ENCODE measurements at regions not wholly inside any gene's neighbourhood (a gene's known extent, or its start where the extent isn't known, plus 50 kb on each side); places are given as distances from the start of the nearest gene placed in this dataset.
A peak's percentile ranks its signal among the peaks of the same experiment; 100 is the strongest.

DNA sequence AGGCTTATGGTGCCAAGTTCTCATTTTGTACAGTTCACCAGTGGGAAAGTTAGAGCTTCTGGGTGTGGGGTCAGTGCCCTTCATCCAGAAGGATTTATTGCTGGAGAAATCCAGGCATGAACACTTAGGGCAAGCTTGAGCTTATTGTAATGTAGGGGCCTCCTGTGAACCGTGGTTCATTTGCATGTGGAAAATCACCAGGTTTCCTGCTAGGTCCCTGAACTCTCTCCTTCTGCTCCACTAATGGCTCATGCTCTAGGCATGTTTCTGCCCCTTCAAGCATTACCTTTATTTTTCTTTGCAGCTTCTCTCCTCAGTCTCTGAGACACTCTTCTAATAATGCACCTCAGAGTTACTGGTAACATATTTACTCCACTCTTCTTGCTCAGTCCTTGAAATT lies 79.3 kb upstream of the FAM98A start:
- no peak for FAIRE-seq
- no peak for DNase-seq (ENCODE audit: low read depth)
- TF ChIP-seq, protein P1, sequence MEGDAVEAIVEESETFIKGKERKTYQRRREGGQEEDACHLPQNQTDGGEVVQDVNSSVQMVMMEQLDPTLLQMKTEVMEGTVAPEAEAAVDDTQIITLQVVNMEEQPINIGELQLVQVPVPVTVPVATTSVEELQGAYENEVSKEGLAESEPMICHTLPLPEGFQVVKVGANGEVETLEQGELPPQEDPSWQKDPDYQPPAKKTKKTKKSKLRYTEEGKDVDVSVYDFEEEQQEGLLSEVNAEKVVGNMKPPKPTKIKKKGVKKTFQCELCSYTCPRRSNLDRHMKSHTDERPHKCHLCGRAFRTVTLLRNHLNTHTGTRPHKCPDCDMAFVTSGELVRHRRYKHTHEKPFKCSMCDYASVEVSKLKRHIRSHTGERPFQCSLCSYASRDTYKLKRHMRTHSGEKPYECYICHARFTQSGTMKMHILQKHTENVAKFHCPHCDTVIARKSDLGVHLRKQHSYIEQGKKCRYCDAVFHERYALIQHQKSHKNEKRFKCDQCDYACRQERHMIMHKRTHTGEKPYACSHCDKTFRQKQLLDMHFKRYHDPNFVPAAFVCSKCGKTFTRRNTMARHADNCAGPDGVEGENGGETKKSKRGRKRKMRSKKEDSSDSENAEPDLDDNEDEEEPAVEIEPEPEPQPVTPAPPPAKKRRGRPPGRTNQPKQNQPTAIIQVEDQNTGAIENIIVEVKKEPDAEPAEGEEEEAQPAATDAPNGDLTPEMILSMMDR (IDR thresholded peaks at IDR 0.05; ENCODE audit: insufficient read depth, low read length, severe bottlenecking): no peak
- no peaks in the 10 kb centered on the region for H3K36me3 ChIP-seq (ENCODE audit: control insufficient read depth, insufficient read depth, low read length)
- H3K27me3 ChIP-seq (ENCODE audit: control insufficient read depth, insufficient read depth, low read length): no peaks in the 10 kb centered on the region
- no peak overlapping the region for H3K4me3 ChIP-seq (ENCODE audit: low read depth, low read length)

DNA sequence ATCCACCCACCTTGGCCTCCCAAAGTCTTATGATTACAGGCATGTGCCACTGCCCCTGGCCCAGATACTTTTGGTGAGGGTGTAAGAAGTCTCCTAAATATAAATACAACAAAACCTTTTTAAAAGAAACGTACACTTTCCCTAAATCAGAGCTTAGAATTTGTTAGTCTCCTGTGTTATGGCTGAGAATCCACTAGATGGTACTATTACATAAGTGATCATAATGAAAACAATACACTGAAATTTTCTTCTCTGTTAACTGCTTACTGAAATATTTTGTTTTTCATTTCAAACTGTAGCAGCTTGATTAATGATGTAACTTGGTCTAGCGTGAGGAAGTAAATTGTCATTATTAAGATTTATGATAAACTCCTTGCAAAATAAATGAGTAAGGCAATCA lies 74.8 kb upstream of the FAM98A start:
- no peak overlapping the region for H3K4me3 ChIP-seq (ENCODE audit: low read depth, low read length)
- TF ChIP-seq, protein P1 (IDR thresholded peaks at IDR 0.05; ENCODE audit: insufficient read depth, low read length, severe bottlenecking): no peak
- H3K36me3 ChIP-seq (ENCODE audit: control insufficient read depth, insufficient read depth, low read length): no peaks in the 10 kb centered on the region
- DNase-seq (ENCODE audit: low read depth): peak; percentile 17
- FAIRE-seq: no peak
- H3K27me3 ChIP-seq (ENCODE audit: control insufficient read depth, insufficient read depth, low read length): no peaks in the 10 kb centered on the region

DNA sequence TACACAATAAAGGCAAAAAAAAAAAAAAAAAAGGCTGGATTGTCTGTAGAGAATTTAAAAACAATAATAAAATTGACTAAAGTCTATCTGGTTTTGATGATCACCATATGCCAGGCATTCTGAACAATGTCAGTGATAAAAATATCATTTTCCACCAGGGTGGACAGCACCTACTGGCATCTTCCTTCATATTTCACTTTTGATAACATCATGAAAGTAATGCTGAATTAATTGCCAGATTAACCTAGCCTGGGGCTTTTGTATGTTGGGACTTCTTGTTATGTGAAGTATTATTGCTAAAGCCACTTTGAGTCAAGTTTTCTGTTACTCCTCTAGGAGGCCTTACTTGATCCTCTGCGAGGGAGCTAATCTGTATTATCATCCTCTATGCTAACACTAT lies 73.8 kb upstream of the FAM98A start:
- Histone ChIP-seq H3K4me3 (ENCODE audit: low read depth, low read length) (no peak overlapping the region), H3K27me3 (ENCODE audit: control insufficient read depth, insufficient read depth, low read length) (no peaks in the 10 kb centered on the region), H3K36me3 (ENCODE audit: control insufficient read depth, insufficient read depth, low read length) (no peaks in the 10 kb centered on the region)
- DNase-seq (ENCODE audit: low read depth) (no peak), FAIRE-seq (no peak)
- TF ChIP-seq, protein P1 (IDR thresholded peaks at IDR 0.05; ENCODE audit: insufficient read depth, low read length, severe bottlenecking): no peak

DNA sequence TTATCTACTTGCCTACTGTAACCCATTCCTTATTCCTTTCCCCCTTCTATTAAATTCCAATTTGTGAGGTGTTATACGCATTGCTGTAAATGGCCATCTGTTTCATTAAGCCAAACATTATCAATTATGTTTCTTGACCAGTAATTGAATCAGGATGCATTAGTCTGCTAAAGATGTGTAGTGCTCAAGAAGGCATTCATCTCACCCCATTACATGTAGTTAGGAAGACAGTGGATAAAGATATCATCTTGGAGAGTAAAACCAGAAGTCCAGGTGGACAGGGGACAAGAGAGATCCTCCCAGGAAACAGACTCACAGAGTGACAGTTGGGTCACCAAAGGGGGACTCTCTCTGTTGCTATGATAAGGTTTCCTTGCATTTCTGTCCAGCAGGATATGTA lies 73.3 kb upstream of the FAM98A start:
- Histone ChIP-seq H3K4me3 (ENCODE audit: low read depth, low read length) (no peak overlapping the region), H3K36me3 (ENCODE audit: control insufficient read depth, insufficient read depth, low read length) (no peaks in the 10 kb centered on the region), H3K27me3 (ENCODE audit: control insufficient read depth, insufficient read depth, low read length) (no peaks in the 10 kb centered on the region)
- FAIRE-seq (no peak), DNase-seq (ENCODE audit: low read depth) (no peak)
- TF ChIP-seq, protein P1 (IDR thresholded peaks at IDR 0.05; ENCODE audit: insufficient read depth, low read length, severe bottlenecking): no peak

DNA sequence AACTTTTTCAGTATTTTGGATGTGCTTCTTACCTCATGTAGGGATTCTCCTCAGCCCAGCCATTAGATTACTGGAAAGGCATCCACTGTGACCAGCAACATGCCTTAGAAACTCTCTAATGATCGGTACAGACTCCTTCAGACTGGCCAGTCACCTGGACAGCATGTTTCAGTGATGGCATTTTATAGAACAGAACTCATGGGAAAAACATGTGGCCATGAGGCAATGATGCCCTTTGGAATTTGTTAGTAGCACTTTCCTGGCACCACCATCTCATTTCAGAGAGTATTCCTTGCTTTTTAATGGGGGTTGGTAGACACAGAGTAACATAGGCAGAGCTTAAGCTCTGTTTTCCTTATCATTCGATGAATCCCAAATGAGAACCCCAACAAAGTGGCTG lies 72.1 kb upstream of the FAM98A start:
- FAIRE-seq (no peak), DNase-seq (ENCODE audit: low read depth) (no peak)
- TF ChIP-seq, protein P1 (IDR thresholded peaks at IDR 0.05; ENCODE audit: insufficient read depth, low read length, severe bottlenecking): no peak
- no peak overlapping the region for H3K4me3 ChIP-seq (ENCODE audit: low read depth, low read length)
- H3K36me3 ChIP-seq (ENCODE audit: control insufficient read depth, insufficient read depth, low read length): no peaks in the 10 kb centered on the region
- no peaks in the 10 kb centered on the region for H3K27me3 ChIP-seq (ENCODE audit: control insufficient read depth, insufficient read depth, low read length)

DNA sequence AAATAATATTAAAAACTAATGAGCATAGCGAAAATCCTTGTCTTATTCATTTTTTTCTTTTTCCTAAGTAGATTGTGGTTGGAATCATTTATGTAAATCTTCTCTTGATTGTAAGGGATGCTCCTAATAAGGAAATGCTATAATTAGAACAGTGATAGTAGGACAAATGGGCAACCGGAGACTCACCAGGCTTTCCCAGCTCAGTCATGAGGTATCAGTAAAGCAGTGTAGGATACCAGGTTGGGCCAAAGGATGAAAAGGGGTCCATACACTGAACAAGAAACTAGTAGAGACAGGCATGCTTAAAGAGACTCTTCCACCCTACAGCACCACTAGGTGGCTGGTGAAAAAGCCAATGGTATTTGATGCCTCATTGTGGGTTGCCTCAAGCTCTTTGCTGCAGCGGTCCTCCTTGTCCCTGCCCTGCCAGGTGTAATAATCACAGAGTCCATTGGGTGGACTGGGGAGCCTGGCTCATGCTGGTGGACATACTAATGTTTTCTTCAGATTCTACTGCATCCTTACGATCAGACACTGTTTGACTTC lies 71.4 kb upstream of the FAM98A start:
- no peaks in the 10 kb centered on the region for H3K27me3 ChIP-seq (ENCODE audit: control insufficient read depth, insufficient read depth, low read length)
- FAIRE-seq: no peak
- DNase-seq (ENCODE audit: low read depth): no peak
- H3K4me3 ChIP-seq (ENCODE audit: low read depth, low read length): no peak overlapping the region
- TF ChIP-seq, protein P1 (IDR thresholded peaks at IDR 0.05; ENCODE audit: insufficient read depth, low read length, severe bottlenecking): peak; percentile 14
- no peaks in the 10 kb centered on the region for H3K36me3 ChIP-seq (ENCODE audit: control insufficient read depth, insufficient read depth, low read length)
